HK-2 (cell line): ENCODE measurements at regions not wholly inside any gene's neighbourhood (a gene's known extent, or its start where the extent isn't known, plus 50 kb on each side); places are given as distances from the start of the nearest gene placed in this dataset.
"Not testable (repeated sequence)": the region's sequence is repeated elsewhere in the genome, so short reads cannot be mapped to it uniquely, and the experiment has no call there.

Source experiments
- DNase-seq: peaks from one replicate; pipeline ENCODE4 v3.0.0-alpha.2; 2018; ENCODE audit not compliant: unreplicated experiment

DNA sequence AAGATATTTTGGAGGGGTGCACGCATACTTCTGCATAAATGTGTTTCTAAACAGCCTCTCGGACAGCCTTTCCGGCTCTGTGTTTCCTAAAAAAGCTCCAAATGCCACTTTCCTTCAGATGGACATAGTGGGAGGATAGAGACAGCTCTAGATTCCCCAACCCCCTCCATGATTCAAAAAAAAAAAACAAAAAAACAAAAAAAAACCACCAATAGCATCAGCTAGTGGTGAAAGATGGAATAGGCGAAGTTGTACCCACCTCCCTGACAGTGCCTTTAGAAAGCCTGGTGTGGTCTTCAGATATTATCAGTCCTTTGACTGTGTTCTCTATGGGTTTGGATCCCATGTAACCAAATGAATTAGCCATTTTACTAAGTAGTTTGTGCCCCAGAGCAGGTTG, 94.1 kb downstream of the PHETA1 start:
- no peak for DNase-seq

DNA sequence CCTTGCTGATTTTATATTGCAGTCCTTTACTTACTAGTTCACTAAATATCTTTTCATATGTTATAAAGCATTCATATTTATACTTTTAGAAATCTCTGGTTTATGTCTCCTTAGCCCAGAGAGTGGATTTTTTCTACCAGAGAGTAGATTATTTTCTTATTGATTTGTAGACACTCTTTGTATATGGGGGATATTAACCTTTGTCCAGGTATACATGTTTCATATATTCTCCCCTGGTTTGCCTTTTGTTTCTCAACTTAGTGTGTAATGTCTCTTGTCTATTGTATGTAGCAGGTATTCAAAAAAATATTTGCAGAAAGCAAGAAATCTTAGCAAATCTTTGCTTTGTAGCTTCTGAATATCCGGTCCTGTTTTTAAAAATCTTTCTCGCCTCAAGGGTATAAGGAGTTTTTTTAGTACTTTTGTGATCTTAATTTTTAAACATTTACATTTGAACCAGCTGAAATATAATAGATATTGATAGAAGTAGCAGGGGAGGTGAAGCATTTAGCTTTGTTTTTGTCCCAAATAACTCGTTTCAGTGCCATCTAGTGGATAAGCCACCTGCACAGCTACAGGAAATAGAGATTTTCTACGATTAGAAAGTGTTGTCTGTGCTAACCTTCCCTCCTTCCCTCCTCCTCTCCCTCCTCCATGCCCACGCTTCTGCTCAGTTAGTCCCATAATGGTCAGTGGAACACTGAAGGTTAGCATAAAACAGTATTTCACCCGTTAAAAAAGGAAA, 97.0 kb downstream of the PHETA1 start:
- no peak for DNase-seq

DNA sequence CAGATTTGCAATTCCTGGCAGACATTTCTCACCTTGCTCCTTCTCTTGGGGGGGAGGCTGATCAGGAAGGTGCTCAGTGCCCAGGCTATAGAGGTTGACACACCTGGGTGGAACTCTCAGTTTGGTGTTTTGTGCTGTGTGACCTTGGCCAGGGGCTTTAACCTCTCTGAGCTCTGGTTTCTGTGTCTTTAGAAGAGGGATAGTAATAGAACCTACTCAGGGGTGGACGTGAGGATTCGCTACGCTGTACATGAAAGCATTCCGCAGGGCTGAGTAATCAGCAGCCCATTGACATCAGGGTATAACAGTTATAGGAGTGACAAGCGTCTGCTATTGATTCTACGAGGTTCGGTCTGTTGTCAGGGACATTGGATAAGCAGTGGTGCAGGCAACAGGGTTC, 98.1 kb downstream of the PHETA1 start:
- no peak for DNase-seq

DNA sequence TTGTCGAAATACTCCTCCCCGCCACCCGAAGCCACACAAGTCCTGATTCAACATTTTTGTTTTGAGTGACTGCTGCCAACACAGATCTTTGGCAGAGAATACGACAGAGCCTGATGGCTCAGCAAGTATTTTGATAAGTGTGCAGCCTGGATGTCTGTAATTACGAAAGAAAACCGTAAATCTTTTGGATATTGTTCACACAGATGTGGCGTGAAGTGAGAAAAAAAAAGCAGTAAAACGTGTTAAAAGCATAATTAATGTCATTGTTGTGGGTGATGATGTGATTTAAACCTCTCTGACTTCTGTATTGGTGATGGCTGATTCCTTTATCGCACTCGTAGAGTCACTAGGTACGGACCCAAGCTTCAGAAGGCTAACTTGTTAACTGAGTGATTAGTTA, 98.7 kb downstream of the PHETA1 start:
- DNase-seq = no peak

DNA sequence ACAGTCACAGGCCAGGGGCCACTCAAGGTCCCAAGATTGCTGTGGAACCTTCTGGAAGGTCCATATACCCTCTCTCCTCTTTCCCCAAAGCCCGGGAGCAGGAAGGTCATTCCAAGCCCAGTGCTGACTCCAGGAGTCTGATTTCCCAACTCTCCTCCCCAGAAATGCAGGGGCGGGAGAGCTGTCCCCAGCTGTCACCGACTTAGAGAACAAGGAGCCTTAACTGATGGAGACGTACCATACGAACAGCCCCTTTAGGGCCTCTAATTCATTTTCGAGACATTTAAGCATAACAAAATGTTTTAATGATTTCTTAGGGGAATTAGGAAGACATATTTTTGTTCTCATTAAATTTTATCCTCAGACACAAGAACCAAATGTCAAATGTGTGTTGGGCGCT, 99.2 kb downstream of the PHETA1 start:
- DNase-seq = no peak

DNA sequence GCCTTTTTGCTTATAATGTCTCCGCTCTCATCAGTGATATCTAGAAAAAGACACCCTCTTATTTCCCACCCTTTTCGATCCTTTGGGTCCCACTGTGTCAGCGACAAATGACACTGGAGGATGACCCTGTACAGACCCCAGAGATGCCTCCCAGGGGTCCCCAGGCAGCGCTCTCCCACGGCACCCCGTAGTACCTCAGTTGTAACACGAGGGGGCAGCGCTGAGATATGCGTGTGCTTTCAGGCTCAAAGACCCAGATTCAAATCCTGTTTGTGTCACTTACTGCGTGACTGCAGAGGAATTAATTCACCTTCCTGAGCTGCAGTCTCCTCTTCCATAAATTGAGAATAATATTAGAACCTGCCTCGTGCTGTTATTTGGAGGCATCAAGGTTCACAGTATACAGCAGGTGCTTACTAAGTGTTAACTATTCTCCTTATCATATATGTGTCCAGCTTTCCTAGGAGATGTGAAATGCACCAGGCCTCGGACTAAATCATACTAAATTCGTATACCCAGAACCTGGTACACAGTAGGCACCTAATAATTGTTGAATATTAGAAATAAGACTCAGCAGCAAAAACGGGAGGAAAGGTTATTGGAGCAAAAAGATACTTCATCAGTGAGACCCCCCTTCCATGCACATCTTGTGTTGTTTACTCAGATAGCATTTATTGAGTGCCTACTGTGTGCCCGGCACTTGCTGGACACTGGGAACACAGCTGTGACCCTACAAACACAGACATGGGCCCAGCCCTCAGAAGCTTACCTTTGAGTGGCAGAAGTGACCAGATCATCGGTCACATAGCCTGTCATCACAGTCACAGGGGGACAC, 99.9 kb downstream of the PHETA1 start:
- DNase-seq = peak; percentile 14

DNA sequence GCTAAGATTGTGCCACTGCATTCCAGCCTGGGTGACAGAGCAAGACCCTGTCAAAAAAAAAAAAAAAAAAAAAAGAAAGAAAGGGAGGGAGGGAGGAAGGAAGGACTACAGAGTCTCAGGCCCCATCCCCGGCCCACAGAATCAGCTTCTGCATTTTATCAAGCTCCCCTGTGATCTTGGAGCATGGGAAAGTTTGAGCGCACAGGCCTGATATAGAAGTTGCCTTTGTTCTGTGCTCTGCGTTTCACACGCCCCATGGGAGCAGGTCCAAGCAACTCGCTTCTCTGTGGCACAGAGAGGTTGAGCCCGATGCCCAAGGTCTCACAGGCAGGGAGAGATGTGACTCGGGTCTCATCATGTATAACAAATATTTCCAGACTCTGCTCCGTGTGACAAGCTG, 101.8 kb downstream of the PHETA1 start:
- no peak for DNase-seq

DNA sequence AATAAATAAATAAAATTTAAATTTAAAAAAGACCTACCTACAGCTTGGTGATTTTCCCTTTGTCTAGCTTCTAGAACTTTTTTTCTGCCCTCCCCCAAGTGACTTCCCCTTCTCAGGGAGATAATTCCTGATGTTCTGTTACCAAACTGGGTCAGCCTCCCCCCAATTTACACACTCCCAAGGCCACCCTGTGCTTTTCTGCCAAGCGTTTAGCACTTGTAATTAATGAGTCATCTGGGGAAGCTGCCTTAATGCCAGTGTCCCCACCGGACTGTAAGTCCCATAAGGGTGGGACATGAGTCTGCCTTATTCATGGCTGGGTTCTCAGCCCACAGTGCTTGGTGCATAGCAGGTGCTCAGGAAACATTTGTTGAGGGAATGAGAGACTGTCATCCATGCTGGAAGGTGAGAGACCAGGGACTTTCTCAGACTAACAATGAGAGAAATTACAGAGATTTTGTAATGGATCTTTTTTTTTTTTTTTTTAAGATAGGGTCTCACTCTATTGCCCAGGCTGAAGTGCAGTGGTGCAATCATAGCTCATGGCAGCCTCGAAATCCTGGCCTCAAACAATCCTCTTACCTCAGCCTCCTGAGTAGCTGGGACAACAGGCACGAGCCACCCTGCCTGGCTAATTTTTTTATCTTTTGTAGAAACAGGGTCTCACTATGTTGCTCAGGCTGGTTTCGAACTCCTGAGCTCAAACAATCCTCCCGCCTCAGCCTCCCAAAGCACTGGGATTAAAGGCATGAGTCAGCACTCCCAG, 106.8 kb downstream of the PHETA1 start:
- DNase-seq = no peak

DNA sequence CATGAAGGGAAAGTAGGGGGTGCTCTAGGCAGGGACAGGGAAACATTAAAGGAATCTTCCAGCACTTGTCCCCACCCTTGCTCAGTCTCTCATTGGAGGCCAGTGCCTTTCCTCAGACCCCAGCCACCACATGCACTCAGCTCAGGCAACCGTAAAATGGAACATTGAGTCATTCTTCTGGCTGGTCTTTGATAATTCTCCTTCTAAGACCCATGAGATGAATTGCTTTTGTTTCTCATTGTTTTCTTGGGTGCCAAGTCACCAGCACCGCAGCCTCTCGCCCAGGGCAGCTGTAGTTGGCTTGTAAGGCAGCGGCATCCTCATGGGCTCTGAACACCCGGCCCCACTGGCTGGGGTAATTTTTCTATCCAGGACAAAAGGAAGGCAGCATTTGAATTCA, 108.2 kb downstream of the PHETA1 start:
- no peak for DNase-seq

DNA sequence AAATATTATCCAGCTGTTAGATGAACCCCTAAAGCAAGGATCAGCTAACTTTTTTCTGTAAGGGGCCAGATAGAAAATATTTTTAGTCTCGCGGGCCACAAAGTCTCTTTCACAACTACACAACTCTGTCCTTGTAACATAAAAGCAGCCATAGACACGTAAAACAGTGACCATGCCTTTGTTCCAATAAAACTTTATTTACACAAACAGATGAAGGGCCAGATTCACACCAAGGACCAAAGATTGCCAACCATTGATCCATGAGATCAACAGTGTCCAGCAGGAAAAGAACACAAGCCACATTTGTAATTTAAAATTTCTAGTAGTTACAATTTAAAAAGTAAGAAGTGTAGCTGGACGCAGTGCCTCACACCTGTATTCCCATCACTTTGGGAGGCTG, 109.7 kb downstream of the PHETA1 start:
- DNase-seq = no peak

DNA sequence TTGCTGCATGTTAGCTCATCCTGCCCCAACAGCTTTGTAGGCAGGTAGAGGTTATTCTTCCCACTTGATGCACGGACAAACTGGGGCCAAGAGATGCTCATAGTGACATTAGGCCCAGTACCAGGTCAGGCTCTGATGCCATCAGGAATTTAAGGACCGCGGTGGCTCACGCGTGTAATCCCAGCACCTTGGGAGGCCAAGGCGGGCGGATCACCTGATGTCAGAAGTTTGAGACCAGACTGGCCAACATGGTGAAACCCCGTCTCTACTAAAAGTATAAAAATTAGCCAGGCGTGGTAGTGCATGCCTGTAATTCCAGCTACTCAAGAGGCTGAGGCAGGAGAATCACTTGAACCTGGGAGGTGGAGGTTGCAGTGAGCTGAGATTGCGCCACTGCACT, 110.8 kb downstream of the PHETA1 start:
- not testable (repeated sequence) for DNase-seq

DNA sequence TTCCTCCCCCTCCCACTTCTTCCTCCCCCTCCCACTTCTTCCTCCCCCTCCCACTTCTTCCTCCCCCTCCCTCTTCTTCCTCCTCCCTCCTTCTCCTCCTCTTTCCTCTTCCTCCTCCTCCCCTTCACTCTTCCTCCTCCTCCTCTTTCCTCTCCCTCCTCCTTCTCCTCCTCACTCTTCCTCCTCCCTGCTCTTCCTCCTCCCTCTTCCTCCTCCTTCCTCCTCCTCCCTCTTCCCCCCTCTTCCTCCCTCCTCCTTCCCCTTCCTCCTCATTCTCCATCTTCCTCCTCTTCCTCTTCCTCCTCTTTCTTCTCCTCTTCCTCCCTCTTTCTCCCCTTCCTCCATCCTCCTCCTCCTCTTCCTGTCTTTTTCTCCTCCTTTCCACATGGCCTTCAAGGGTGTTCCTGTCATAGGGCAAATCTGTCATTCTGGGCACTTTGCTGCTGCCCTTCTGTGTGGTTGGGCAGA, 111.4 kb downstream of the PHETA1 start:
- DNase-seq = no peak

DNA sequence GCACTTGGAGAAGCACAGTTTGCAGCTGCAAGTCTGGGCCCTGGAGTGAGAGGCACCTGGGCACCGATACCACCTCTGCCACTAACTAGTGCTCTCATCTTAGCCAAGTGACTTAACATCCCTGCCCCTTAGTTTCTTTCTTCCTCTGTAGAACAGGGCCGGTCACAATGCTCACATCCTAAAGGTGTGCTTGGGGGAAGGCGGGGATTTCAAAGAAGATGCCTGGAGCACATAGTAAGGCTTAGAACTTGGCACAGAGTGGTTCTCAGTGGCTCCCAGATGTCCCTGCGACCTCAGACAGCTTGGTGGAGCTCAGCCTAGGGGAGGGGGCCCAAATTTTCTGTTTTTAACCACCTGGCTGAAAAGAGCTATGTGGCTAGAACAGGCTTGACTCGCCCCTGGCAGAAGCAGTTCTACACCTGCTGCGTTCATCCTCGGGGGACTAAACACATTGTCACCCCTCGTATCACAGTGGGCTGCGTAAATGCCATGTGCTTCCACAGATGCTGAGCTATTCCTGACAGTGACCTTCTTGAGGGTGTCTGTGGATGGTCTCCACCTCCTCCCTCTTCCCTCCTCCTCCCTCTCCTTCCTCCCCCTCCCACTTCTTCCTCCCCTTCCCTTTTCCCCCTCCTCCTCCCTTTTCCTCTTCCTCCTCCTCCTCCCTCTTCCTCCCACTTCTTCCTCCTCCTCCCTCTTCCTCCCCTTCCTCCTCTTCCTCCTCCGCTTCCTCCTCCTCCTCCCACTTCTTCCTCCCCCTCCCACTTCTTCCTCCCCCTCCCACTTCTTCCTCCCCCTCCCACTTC, 112.1 kb downstream of the PHETA1 start:
- no peak for DNase-seq

DNA sequence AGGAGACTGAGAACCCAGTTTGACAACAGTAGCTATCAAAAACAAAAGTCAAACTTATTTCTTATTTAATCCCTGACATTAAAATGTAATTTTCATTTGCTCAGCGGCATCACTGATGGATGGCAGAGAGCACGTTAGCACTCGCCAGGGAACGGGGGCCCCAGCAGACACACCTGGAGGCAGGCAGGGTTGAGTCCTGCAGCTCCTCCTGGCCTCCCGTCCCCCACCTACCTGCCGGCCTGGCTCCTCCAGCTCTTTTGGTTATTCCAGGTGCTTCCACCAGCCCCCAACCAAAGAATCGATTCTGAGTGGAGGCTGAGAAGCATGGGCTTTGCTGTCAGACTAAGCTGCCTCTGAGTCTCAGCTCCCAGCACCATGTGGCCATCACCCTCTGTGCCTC, 113.6 kb downstream of the PHETA1 start:
- DNase-seq = no peak

DNA sequence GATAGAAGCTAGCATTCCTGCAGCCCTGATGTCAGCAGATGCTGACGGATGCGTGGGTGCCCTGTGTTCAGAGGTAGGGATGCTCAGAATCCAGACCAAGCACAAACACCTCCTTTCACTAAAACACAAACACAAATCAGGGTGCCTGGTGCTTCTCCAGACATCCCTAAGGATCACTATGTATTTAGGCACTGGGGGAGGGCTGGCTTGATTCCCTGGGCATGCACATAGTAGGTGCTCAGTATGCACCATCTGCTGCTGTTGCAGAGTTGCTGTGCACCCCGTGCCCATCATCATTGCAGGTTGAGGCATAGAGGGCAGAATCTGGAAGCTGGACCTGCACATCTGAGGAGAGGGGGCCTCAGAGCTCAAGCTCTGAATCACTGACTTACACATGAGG, 114.8 kb downstream of the PHETA1 start:
- no peak for DNase-seq

DNA sequence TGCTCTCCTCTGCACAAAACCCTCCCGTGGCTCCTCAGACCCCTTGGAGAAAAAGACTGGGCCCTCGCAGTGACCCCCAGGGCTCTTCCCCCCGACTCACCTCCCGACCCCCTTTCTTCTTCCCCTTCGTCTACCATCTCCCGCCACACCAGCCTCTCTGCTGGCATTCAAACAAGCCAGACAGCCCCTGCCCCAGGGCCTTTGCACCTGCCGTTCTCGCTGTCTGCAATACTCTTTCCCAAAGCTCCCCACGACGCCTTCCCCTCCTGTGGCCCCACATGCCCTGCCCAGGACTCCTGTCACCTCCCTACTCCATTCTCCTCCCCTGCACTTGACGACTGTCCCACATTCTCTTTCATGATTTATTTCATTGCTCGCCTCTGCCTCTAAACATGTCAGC, 115.7 kb downstream of the PHETA1 start:
- no peak for DNase-seq

DNA sequence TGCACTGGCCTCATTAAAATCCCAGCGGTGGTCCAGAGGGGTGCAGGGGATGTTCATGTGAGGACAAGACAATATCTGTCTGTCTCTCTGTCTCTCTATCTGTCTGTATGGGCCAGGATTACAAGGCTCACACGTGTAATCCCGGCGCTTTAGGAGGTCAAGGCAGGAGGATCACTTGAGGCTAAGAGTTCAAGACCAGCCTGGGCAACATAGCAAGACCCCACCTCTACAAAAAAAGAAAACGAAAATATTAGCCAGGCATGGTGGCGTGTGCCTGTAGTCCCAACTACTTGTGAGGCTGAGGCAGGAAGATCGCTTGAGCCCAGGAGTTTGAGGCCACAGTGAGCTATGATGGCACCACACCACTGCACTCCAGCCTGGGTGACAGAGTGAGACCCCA, 117.1 kb downstream of the PHETA1 start:
- DNase-seq = no peak

DNA sequence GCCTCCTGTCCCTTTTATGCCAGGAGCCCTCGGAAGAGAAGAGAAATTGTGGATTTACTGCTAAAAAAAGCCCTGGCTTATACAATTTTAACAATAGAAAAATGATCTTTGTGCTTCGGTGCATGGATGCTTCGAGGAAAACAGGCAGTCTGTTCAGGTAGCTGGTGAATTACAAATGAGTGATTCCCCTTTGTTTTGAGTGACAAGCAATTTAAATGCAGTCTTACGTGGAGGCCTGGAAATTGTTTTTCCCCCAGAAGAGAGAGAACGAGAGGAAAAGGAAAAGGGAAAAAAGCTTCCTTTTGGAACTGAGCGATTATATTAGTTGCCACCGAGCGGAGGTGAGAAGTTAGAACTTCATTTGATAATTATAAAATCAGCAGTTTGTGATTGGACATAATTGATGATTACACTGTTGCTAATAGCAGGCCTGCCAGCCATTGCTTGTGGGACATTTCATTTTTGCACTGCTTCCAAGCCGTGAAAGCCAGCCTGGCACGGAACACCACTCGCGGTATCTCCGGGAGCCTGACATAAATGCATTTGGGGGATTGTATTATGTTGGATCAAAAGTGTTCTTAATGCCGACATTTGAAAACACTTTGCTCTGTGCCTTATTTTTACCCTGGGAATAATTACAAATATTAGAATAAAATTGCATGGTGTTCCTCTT, 117.7 kb downstream of the PHETA1 start:
- no peak for DNase-seq

DNA sequence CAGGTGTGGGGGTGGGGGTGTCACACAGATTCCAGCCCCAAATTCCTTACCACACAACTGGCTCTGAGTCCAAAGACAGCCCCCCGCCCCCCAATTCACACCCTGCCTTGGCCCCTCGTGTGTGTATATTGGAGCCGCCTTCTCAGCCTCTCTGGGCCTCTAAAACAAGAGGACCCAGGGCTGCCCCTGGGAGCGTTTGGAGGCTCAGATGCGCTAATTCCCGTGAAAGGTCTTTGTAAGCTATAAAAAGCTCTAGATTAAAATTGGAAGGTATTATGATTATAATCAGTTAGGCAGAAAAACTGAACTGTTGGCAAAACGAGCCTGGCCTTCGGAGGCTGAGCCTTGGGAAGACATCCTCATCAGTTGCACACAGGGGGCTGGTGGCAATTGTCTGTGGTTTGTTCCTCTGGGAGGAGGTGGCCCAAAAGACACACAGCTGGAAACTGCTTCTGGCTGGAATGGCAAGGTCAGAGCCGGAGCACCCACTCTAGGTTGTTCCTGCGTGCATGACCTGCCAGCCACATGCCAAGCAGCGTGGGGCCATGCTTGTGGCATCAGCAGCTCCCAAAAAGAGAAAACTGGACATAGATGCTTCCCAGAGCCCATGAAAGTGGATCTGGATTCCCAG, 118.5 kb downstream of the PHETA1 start:
- DNase-seq = no peak

DNA sequence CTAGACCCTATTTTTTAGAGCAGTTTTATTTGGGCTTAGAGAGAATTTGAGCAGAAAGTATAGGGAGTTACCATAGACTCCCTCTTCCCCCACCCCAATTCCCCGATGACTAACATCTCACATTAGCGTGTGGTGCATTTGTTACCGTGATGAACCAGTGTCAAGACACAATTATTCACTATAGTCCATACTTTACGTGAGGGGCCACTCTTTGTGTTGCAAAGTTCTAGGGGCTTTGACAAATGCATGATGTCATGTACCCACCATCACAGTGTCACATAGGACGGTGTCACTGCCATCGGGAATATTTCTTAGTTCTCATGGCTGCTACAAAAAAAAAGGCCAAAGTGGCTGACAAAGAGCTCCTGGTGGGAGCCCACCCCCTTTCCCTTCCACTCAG, 119.1 kb downstream of the PHETA1 start:
- DNase-seq = no peak

DNA sequence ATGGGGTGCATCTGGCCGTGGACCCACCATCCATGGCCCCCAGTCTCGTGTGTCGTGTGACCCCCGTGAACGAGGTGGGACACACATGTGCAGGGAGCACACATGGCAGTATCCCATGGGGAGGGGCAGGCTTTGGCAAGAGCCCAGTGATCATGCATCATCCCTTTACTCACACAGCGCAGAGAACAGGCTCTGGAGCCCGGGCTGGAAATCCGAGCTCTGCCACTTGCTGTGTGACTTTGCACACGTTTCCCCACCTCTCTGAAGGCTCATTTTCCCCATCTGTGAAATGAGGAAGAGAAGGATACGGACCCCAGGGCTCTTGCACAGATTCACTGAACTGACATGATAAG, 119.9 kb downstream of the PHETA1 start:
- no peak for DNase-seq
